Endodermal cell (in vitro differentiated cells): ENCODE measurements at regions not wholly inside any gene's neighbourhood (a gene's known extent, or its start where the extent isn't known, plus 50 kb on each side); places are given as distances from the start of the nearest gene placed in this dataset.

Experiments used
- DNase-seq: peaks from one replicate; pipeline ENCODE4 v3.0.0-alpha.2; 2017
- H3K27ac ChIP-seq: 2 replicates; pipeline ENCODE4 v1.5.1; 2013; ENCODE audit warnings: mild to moderate bottlenecking, low read depth, low read length, moderate library complexity
- H3K27me3 ChIP-seq: 2 replicates; pipeline ENCODE4 v1.6.1; 2013; ENCODE audit warnings: mild to moderate bottlenecking, low read length, moderate library complexity; ENCODE audit not compliant: insufficient read depth, control insufficient read depth, poor library complexity, severe bottlenecking
- H3K36me3 ChIP-seq: 2 replicates; pipeline ENCODE4 v1.7.0; 2013; ENCODE audit warnings: mild to moderate bottlenecking, low read length, moderate library complexity; ENCODE audit not compliant: control insufficient read depth, insufficient read depth
- H3K4me1 ChIP-seq: one replicate; pipeline ENCODE4 v1.7.0; 2013; ENCODE audit warnings: low read length; ENCODE audit not compliant: control insufficient read depth, insufficient read depth
- H3K4me3 ChIP-seq: 2 replicates; pipeline ENCODE4 v1.5.1; 2013; ENCODE audit warnings: mild to moderate bottlenecking, low read length, moderate library complexity
- H3K9ac ChIP-seq: 2 replicates; pipeline ENCODE4 v1.6.1; 2013; ENCODE audit warnings: mild to moderate bottlenecking, low read length, moderate library complexity; ENCODE audit not compliant: poor library complexity, severe bottlenecking; ENCODE audit errors: extremely low read depth
- H3K9me3 ChIP-seq: 2 replicates; pipeline ENCODE4 v1.6.1; 2013; ENCODE audit warnings: mild to moderate bottlenecking, low read length, moderate library complexity; ENCODE audit not compliant: control insufficient read depth
- H3K27ac Mint-ChIP-seq: 2 replicates; pipeline ENCODE4 v1.8.0; 2020; ENCODE audit warnings: mixed read lengths
- H3K27me3 Mint-ChIP-seq: 2 replicates; pipeline ENCODE4 v1.8.0; 2021; ENCODE audit warnings: mild to moderate bottlenecking, mixed read lengths; ENCODE audit not compliant: insufficient read depth
- H3K36me3 Mint-ChIP-seq: 2 replicates; pipeline ENCODE4 v1.8.0; 2020; ENCODE audit warnings: low read depth, mixed read lengths
- H3K4me1 Mint-ChIP-seq: 2 replicates; pipeline ENCODE4 v1.8.0; 2020; ENCODE audit warnings: mixed read lengths
- H3K4me3 Mint-ChIP-seq: 2 replicates; pipeline ENCODE4 v1.8.0; 2020; ENCODE audit warnings: mild to moderate bottlenecking, moderate library complexity, mixed read lengths
- H3K9me3 Mint-ChIP-seq: 2 replicates; pipeline ENCODE4 v1.8.0; 2020; ENCODE audit warnings: mild to moderate bottlenecking, mixed read lengths
- WGBS, 2 experiments: methylation state at CpG; one replicate each; pipeline versions ENCODE4 v1.1.5 to v1.1.7; 2013; ENCODE audit warnings: missing lambda C conversion rate in 2 of 2, mixed read lengths in 1 of 2; ENCODE audit not compliant: insufficient coverage in 1 of 2, insufficient read length in 1 of 2; 5-methylcytosine and 5-hydroxymethylcytosine counted together
- TF ChIP-seq, protein P1 (sequence below): fragments of 200-600 bp; sonication (generic); conservative IDR thresholded peaks from 2 replicates; pipeline ENCODE4 v1.5.0; 2021; ENCODE audit warnings: antibody characterized with exemption, mild to moderate bottlenecking

DNA sequence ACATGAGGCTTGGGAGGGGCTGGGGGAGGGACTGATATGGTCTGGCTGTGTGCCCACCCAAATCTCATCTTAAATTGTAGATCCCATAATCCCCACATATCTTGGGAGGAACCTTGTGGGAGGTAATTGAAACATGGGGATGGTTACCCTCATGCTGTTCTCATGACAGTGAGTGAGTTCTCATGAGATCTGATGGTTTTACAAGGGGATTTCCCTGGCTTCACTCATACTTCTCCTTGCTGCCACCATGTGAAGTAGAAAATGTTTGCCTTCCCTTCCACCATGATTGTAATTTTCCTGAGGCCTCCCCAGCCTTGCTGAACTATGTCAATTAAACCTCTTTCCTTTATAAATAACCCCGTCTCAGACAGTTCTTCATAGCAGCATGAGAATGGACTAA lies 362.9 kb downstream of the PCNX1 start:
- Histone ChIP-seq H3K27me3 (no peaks in the 10 kb centered on the region), H3K9ac (no peak overlapping the region), H3K4me1 (no peaks in the 10 kb centered on the region), H3K27ac (no peak overlapping the region), H3K4me3 (no peak overlapping the region), H3K36me3 (no peaks in the 10 kb centered on the region), H3K9me3 (peaks cover 33% of the 10 kb centered on the region)
- TF ChIP-seq, protein P1, sequence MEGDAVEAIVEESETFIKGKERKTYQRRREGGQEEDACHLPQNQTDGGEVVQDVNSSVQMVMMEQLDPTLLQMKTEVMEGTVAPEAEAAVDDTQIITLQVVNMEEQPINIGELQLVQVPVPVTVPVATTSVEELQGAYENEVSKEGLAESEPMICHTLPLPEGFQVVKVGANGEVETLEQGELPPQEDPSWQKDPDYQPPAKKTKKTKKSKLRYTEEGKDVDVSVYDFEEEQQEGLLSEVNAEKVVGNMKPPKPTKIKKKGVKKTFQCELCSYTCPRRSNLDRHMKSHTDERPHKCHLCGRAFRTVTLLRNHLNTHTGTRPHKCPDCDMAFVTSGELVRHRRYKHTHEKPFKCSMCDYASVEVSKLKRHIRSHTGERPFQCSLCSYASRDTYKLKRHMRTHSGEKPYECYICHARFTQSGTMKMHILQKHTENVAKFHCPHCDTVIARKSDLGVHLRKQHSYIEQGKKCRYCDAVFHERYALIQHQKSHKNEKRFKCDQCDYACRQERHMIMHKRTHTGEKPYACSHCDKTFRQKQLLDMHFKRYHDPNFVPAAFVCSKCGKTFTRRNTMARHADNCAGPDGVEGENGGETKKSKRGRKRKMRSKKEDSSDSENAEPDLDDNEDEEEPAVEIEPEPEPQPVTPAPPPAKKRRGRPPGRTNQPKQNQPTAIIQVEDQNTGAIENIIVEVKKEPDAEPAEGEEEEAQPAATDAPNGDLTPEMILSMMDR, result no peak
- Mint-ChIP-seq H3K27me3 (peaks cover 1% of the 10 kb centered on the region), H3K36me3 (peaks cover 3% of the 10 kb centered on the region), H3K4me3 (no peak overlapping the region), H3K9me3 (peaks cover 38% of the 10 kb centered on the region), H3K27ac (no peak overlapping the region), H3K4me1 (no peaks in the 10 kb centered on the region)
- no peak for DNase-seq
- WGBS, 2 experiments, result 83 to 100% methylated on average over 1 of the region's 1 CpG

DNA sequence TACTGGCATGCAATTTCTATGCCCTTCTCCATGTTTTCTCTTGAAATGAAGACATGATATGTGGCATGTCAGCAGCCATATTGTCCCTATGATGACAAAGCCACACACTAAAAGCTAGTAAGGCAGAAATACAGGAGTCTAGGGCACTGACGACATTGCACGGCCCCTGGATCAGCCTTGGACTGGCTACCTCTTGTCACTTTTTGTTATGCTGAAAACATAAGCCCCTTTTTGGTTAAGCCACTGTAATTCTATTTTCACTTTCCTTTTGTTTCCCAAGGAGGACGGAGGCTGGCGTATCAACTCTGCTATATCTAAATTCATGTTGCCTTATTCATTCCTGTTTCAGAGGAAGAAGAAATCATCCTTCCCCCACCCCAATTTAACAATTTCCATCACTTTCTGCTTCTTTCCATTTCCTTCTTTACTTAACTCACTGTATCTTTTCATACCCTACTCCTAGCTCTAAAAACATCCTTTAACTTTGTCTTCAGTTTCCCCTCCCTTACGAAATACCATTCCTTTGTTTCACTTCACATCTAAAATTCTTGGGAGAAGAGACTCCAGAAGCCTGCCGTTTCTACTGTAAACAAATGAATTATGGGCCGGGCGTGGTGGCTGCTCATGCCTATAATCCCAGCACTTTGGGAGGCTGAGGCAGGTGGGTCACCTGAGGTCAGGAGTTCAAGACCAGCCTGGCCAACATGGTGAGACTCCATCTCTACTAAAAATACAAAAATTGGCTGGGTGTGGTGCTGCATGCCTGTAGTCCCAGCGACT lies 364.1 kb downstream of the PCNX1 start:
- Histone ChIP-seq H3K4me3 (no peak overlapping the region), H3K9me3 (peaks cover 25% of the 10 kb centered on the region), H3K4me1 (no peaks in the 10 kb centered on the region), H3K27ac (no peak overlapping the region), H3K9ac (no peak overlapping the region), H3K36me3 (no peaks in the 10 kb centered on the region), H3K27me3 (no peaks in the 10 kb centered on the region)
- peaks cover 4% of the 10 kb centered on the region for H3K27me3 Mint-ChIP-seq
- peaks cover 3% of the 10 kb centered on the region for H3K36me3 Mint-ChIP-seq
- H3K9me3 Mint-ChIP-seq, result peaks cover 32% of the 10 kb centered on the region
- no peak for DNase-seq
- no peak overlapping the region for H3K27ac Mint-ChIP-seq
- no peak overlapping the region for H3K4me3 Mint-ChIP-seq
- 94 to 100% methylated on average over 4 to 9 of the region's 9 CpGs for WGBS, 2 experiments
- TF ChIP-seq, protein P1, result no peak
- H3K4me1 Mint-ChIP-seq, result no peaks in the 10 kb centered on the region

DNA sequence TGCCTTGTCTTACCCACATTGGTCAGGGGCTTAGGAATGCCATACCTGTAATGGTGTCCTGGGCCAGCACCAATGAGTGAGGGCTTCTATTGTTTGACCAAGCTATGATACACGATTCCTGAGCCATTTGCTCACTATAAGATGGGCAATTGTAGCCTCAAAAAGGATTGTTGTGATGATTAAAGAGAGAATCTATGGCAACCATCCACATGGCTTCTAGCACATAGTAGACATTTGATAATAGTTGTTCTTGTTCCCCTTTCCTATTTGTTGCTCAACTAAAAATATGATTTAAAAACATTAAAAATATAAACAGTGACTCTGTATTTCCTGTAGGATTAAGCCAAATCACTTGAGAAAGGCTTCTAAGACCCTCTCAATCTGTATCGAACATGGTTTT lies 366.1 kb downstream of the PCNX1 start:
- Mint-ChIP-seq H3K36me3 (peaks cover under 1% of the 10 kb centered on the region), H3K27me3 (peaks cover 2% of the 10 kb centered on the region), H3K4me3 (no peak overlapping the region), H3K9me3 (peaks cover 29% of the 10 kb centered on the region), H3K4me1 (no peaks in the 10 kb centered on the region), H3K27ac (no peak overlapping the region)
- H3K27me3 ChIP-seq, result no peaks in the 10 kb centered on the region
- 89 to 100% methylated on average over 1 to 2 of the region's 2 CpGs for WGBS, 2 experiments
- TF ChIP-seq, protein P1, result no peak
- no peak overlapping the region for H3K9ac ChIP-seq
- peaks cover 21% of the 10 kb centered on the region for H3K9me3 ChIP-seq
- no peaks in the 10 kb centered on the region for H3K4me1 ChIP-seq
- DNase-seq, result no peak
- H3K27ac ChIP-seq, result no peak overlapping the region
- no peak overlapping the region for H3K4me3 ChIP-seq
- H3K36me3 ChIP-seq, result no peaks in the 10 kb centered on the region
